AG08395 (cell line): ENCODE measurements at regions not wholly inside any gene's neighbourhood (a gene's known extent, or its start where the extent isn't known, plus 50 kb on each side); places are given as distances from the start of the nearest gene placed in this dataset.
"Not testable (repeated sequence)": the region's sequence is repeated elsewhere in the genome, so short reads cannot be mapped to it uniquely, and the experiment has no call there.

Experiments
- DNase-seq: peaks from one replicate; pipeline ENCODE4 v3.0.0; 2012; ENCODE audit warnings: mixed read lengths, low spot score

- DNase-seq: no peak
These were observed 109.5 kb upstream of the SLC1A4 start for GRCh38 chr2:64879745-64880144.

DNA sequence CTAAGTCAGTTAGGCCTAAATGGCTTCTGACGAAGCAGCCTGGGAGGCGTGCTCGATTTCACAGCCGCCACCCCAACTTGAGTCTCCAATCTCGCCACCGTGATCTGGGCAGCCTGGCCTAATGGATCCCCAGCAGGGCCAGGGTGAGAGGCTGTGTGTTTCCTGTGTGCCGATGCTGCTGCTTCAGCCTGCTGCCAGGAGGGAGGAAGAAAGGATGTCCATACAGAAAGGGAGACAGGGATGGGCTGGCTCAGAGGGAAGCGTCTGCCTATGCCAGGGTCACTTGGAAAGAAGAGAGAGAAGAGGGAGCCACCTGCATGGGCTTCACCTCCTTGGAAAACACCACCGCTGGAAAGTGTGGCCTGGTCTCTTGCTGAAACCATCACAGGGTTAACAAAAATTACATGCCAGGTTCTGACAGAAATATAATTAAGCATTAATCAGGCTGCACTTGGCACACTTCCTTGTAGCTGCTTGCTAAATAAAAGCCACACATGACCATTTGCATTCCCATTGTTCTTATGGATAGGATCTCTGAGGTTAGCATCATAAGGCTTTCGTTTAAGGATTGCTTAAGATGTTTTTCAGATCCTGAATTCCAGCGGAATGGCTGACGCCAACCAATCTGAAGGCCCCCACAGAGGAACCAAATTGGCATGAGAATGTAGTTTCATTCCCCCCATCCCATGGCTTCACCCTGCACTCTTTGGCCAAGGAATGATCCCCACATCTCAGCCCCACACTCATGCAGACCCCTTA lies 108.8 kb upstream of the SLC1A4 start:
- DNase-seq: no peak

GRCh38 chr2:64881037-64881492 lies 108.1 kb upstream of the SLC1A4 start:
- no peak for DNase-seq

DNA sequence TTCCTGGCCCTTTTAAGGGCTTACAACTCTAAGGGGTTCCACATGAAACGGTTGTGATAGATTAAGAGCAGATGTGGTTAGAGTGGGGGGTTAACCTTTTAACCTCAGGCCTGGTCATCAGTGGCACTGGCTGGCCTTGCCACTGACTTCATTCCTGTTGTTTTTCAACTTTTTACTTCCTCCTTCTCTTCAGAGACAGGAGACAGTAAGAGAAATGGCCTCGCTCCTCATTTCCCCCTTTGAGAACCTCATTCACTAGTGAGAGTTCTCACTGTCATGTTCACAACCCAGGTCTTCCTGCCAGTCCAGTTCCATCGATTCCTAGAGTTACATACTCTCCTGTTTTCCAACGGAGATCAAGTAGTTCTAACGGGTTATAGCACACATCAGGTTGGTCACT lies 101.6 kb upstream of the SLC1A4 start:
- no peak for DNase-seq

DNA sequence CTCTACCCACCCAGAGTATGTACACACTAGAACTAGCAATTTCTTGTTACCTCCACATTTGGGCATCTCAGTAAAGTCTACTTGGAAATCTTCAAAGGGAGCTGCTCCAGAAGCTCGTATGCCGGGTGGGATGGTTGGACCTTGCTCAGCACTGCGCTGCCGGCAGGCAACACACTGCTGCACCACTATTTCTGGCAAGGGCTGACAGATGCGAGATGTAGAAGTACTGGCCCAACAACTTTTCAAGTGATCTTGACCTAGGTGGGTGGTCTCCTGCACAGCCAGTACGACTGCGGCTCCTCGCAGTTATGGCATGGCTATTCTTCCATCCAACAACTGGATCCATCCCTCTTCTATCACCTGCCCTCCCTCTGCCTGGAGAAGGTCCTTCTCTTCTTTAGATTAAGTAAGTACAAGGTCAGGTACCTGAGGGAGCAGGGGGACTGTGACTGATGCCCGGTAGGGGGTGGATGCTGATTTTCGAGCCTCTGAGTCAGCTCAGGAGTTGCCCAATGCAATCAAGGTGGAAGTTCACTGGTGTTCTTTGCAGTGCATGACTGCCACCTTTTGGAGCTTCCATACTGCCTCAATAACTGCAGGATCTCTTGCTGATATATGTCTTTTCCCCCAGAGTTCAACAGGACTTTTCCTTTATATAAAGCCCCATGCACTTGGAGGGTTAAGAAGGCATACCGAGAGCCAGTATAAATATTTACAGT lies 100.4 kb upstream of the SLC1A4 start:
- DNase-seq: peak; percentile 69

DNA sequence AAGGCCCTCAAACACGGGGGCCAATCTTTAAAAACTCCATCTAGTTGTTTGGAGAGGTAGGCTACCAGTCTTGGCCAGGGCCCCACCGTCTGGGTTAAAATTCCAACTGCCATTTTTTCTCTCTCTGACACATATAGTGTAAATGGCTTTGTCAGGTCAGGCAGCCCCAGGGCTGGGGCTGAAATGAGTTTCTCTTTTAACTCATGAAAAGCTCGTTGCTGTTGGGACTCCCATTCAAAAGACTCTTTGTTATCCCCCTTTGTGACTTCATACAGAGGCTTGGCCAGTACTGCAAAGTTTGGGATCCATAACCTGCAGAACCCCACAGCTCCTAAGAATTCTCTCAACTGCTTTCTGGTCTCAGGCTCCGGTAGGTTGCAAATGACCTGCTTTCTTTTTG lies 99.4 kb upstream of the SLC1A4 start:
- DNase-seq: no peak

DNA sequence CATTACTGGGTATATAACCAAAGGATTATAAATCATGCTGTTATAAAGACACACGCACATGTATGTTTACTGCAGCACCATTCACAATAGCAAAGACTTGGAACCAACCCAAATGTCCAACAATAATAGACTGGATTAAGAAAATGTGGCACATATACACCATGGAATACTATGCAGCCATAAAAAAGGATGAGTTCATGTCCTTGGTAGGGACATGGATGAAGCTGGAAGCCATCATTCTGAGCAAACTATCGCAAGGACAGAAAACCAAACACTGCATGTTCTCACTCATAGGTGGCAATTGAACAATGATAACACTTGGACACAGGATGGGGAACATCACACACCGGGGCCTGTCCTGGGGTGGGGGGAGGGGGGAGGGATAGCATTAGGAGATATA lies 92.6 kb upstream of the SLC1A4 start:
- not testable (repeated sequence) for DNase-seq

DNA sequence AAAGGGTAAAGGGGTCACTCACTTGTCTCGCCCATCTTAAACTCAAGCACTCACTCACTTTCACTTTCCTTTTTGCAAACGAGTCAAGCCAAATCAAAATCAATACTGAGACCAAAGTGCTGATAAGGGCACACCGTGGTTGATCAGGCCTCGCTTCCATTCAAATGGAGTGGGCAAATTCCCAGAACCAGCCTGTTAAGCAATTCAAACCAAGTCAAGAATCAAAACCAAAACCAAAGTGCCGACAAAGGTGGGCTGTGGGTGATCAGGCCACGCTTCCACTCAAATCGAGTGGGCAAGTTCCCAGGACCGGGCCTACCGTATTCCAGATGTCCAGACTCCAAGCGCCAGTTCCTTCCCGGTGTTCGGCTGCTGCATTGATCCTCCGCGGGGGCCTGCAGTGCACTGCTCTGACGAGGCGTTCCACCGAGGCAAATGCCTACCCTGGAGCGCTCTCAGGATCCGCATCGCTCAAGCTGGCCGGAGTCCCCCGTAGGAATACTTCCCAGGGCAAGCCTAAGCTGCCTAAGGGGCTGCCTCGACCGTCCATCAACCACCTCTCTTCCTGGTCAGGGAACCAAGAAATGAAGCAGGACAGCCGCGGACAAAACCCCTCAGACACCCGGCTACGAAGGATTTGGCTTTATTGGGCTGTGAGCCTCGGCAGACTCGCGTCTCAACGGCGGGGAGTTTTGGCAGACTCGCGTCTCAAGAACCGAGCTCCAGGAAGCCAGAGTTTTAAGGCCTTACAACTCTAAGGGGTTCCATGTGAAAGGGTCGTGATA lies 89.9 kb upstream of the SLC1A4 start:
- DNase-seq: no peak

- not testable (repeated sequence) for DNase-seq
These were observed 89.3 kb upstream of the SLC1A4 start for GRCh38 chr2:64899876-64900275.

- DNase-seq: no peak
These were observed 84.5 kb upstream of the SLC1A4 start for GRCh38 chr2:64904413-64905329.

DNA sequence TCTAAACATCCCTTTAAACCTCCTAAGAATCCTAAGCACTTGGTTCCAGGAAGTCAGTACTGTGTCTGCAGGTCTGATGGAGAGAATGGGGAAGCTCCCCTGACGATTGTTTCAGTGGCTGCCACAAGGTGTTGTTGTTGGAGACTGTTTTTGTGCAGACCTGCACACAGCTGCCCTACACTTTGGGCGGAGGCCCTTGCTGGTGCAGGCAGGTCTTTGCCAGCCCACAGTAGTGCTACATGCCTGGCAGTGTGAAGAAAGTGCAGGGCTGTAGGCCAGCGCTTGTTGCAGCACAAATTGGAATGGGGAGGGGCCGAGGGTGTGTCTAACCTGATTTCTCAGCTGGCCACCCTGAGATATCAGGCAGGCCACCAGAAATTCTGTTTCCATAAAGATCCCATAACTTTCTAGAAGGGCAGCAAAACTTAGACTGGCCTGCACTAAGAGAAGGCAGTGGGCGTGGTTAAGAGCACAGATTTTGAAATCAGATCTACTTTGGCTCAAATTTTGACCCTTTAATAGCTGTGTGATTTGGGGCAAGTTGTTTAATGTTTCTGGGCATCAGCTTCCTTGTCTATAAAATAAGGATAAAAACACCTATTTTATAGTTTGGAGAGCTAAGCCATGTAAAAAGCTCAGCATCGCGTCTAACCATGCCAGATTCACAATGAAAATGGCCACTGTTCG lies 83.7 kb upstream of the SLC1A4 start:
- no peak for DNase-seq

DNA sequence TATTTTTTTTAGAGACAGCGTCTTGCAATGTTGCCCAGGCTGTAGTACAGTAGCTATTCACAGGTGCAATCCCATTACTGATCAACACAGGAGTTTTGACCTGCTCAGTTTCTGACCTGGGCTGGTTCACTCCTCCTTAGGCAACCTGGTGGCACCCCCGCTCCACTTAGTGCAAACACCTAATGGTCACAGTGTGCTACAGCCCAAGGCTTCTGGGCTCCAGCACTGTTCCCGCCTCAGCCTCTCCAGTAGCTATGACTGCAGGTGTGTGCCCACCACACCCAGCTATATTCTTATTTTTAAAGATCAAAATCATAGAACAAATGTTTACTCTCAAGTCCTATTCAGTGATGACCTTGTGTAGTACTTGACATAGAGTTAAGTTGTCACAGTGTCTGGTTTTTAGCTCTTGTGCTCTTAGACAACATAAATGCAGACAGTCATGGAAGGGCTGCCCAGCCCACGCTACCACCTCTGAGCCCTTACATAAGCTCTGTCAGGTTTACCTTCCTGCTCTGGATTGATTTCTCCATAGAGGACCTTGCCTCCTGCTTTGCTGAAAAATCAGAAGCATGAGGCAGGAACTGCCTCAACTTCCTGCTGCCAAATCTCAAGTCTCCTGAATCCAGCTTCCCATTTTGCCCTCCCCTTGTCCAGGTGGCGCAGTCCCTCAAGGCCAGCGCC lies 82.2 kb upstream of the SLC1A4 start:
- no peak for DNase-seq

DNA sequence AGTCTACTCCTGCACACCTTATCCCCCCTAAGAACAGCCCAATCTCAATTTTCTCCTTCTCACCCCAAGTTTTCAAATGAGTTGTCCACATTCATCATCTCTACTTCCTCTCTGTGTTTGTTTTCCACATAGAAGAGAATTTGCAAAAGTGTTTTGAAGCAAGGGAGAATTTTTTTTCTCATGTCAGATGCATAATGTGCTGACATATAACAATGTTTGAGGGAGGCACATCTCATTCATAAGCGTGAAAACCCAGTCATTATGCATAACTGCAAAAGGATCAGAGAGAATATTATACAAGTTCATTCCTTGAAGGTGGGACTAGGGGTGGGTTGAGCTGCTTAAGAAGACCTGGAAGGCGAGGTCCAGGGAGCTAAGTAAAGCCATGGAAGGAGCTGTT lies 80.8 kb upstream of the SLC1A4 start:
- no peak for DNase-seq

DNA sequence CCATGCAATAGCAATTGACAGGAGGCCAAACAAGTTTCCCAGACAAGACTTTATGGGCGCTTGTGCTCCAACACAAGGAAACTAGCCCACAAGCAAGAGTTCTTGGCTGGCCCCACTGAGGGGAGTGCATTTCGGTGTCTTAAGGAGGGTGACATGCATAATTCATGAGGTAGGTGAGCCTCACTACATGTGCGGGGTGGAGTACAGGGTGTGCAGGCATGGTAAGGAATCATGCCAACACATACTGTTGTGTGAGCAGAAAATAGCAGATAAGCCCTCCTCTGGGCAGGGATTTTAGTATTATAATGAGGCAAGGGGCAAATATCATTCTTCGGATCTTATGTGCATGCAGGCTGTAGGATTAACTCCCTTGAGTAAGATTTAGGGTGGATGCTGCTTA lies 78.7 kb upstream of the SLC1A4 start:
- DNase-seq: no peak

DNA sequence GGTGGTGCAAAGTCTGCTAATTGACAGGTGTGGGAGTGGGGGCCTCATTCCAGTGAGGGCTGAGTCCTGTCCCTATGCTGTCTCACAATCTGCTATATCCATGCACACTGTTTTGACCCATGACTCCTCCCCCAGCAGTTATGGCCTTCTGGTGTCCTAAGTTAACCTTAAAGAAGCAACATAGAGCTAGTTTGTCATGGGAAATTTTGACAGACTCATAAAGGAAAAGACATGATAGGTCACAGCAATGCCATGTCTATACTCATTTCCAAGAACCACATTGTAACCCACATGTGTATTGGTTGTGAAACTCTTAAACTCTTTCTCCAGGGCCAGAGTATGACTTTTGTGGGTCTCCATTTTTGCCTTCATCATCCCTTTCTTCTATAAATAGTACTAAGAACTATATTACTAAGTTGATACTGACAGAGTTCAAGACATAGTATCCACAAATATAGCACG lies 78.2 kb upstream of the SLC1A4 start:
- no peak for DNase-seq

- no peak for DNase-seq
These were observed 75.8 kb upstream of the SLC1A4 start for GRCh38 chr2:64913357-64913869.

DNA sequence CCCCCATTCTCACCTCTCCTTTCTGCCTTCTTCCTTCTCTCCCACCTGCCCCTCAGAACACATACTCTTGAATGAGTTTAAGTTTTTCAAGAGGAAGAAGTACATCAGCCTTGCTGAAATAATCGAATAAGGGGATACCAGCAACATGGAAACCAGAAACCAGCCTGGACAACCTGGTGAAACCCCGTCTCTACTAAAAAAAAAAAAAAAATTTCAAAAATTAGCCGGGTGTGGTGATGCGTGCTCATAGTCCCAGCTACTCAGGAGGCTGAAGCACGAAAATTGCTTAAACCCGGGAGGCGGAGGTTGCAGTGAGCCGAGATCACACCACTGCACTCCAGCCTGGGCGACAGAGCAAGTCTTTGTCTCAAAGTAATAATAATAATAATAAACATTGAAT lies 75.0 kb upstream of the SLC1A4 start:
- DNase-seq: no peak

- DNase-seq: no peak
These were observed 74.3 kb upstream of the SLC1A4 start for GRCh38 chr2:64914735-64915509.

DNA sequence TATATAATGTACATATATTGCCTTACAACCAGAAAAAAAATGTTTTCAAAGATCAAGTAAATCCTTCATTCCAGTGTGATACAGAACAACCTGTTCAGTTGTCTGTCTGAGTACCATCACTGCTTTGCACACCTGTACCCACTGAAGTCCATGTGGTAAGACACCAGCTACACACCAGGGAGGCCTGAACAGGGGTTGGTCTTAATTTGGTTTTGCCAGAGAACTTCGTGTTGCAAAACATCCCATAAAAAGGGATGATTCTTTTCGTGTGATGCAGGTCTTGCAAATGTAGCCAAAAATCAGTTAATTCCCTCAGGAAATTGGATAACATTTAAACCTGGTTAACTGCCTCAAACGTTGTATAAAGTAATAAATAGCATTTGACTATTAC lies 73.7 kb upstream of the SLC1A4 start:
- DNase-seq: no peak
